H9 (cell line): ENCODE measurements at regions not wholly inside any gene's neighbourhood (a gene's known extent, or its start where the extent isn't known, plus 50 kb on each side); places are given as distances from the start of the nearest gene placed in this dataset.

ENCODE experiments used
- DNase-seq: peaks from one replicate; pipeline ENCODE4 v3.0.0-alpha.2; 2017
- H2AFZ ChIP-seq: one replicate; pipeline ENCODE4 v1.6.1; 2013; ENCODE audit warnings: mild to moderate bottlenecking, low read length, control low read depth, moderate library complexity
- H2AK5ac ChIP-seq: 2 replicates; pipeline ENCODE4 v1.6.1; 2013; ENCODE audit warnings: low read length, control low read depth, mixed read lengths; ENCODE audit not compliant: insufficient read length
- H2BK120ac ChIP-seq: one replicate; pipeline ENCODE4 v1.6.1; 2013; ENCODE audit warnings: low read depth, mild to moderate bottlenecking, low read length, control low read depth, inconsistent platforms; ENCODE audit not compliant: poor library complexity, severe bottlenecking
- H2BK12ac ChIP-seq: 2 replicates; pipeline ENCODE4 v1.6.1; 2013; ENCODE audit warnings: low read length, control low read depth, mixed read lengths, low read depth; ENCODE audit not compliant: insufficient read length
- H2BK15ac ChIP-seq: 2 replicates; pipeline ENCODE4 v1.6.1; 2013; ENCODE audit warnings: low read depth, low read length, control low read depth
- H2BK20ac ChIP-seq: one replicate; pipeline ENCODE4 v1.6.1; 2013; ENCODE audit warnings: low read depth, mild to moderate bottlenecking, low read length, control low read depth, inconsistent platforms; ENCODE audit not compliant: poor library complexity, severe bottlenecking
- H2BK5ac ChIP-seq: 2 replicates; pipeline ENCODE4 v1.6.1; 2013; ENCODE audit warnings: low read length, control low read depth, mixed read lengths; ENCODE audit not compliant: insufficient read length
- H3K14ac ChIP-seq: 2 replicates; pipeline ENCODE4 v1.6.1; 2013; ENCODE audit warnings: low read length, control low read depth; ENCODE audit not compliant: insufficient read depth
- H3K18ac ChIP-seq: 2 replicates; pipeline ENCODE4 v1.6.1; 2013; ENCODE audit warnings: low read depth, mild to moderate bottlenecking, mixed read lengths, low read length, control low read depth; ENCODE audit not compliant: insufficient read length
- H3K23ac ChIP-seq: 2 replicates; pipeline ENCODE4 v1.6.1; 2013; ENCODE audit warnings: low read length, control low read depth, mixed read lengths, low read depth; ENCODE audit not compliant: insufficient read length
- H3K23me2 ChIP-seq: 2 replicates; pipeline ENCODE4 v1.6.1; 2013; ENCODE audit warnings: low read depth, mild to moderate bottlenecking, mixed read lengths, low read length, control low read depth; ENCODE audit not compliant: insufficient read length, poor library complexity, severe bottlenecking
- H3K27ac ChIP-seq: 2 replicates; pipeline ENCODE4 v1.5.1; 2013; ENCODE audit warnings: low read length, control low read depth, mixed read lengths, low read depth; ENCODE audit not compliant: insufficient read length
- H3K27me3 ChIP-seq: 2 replicates; pipeline ENCODE4 v1.6.1; 2013; ENCODE audit warnings: low read length, control low read depth, inconsistent platforms; ENCODE audit not compliant: insufficient read depth
- H3K4ac ChIP-seq: 2 replicates; pipeline ENCODE4 v1.6.1; 2013; ENCODE audit warnings: low read depth, mild to moderate bottlenecking, control low read depth, inconsistent platforms, low read length, moderate library complexity
- H3K4me1 ChIP-seq: 2 replicates; pipeline ENCODE4 v1.6.1; 2013; ENCODE audit warnings: low read length, control low read depth, inconsistent platforms; ENCODE audit not compliant: insufficient read depth
- H3K4me2 ChIP-seq: 2 replicates; pipeline ENCODE4 v1.6.1; 2013; ENCODE audit warnings: low read length, control low read depth, mixed read lengths; ENCODE audit not compliant: insufficient read length, insufficient read depth
- H3K56ac ChIP-seq: 2 replicates; pipeline ENCODE4 v1.6.1; 2013; ENCODE audit warnings: low read depth, mild to moderate bottlenecking, mixed read lengths, low read length, control low read depth; ENCODE audit not compliant: insufficient read length
- H3K79me1 ChIP-seq: 2 replicates; pipeline ENCODE4 v1.6.1; 2013; ENCODE audit warnings: low read depth, mild to moderate bottlenecking, moderate library complexity, low read length, control low read depth, inconsistent platforms; ENCODE audit not compliant: insufficient read depth, poor library complexity, severe bottlenecking
- H3K79me2 ChIP-seq: 2 replicates; pipeline ENCODE4 v1.6.1; 2013; ENCODE audit warnings: low read length, control low read depth, inconsistent platforms; ENCODE audit not compliant: insufficient read depth
- H3K9ac ChIP-seq: 2 replicates; pipeline ENCODE4 v1.6.1; 2013; ENCODE audit warnings: low read length, control low read depth, mixed read lengths; ENCODE audit not compliant: insufficient read length; ENCODE audit errors: extremely low read depth
- H3K9me3 ChIP-seq: one replicate; pipeline ENCODE4 v1.6.1; 2013; ENCODE audit warnings: low read depth, low read length, inconsistent platforms; ENCODE audit not compliant: control insufficient read depth
- H3T11ph ChIP-seq: one replicate; pipeline ENCODE4 v1.6.1; 2013; ENCODE audit warnings: mild to moderate bottlenecking, low read length, control low read depth, inconsistent platforms
- H4K20me1 ChIP-seq: one replicate; pipeline ENCODE4 v1.6.1; 2013; ENCODE audit not compliant: control insufficient read depth, insufficient read length, insufficient read depth
- H4K5ac ChIP-seq: 2 replicates; pipeline ENCODE4 v1.6.1; 2013; ENCODE audit warnings: low read depth, mild to moderate bottlenecking, mixed read lengths, low read length, control low read depth; ENCODE audit not compliant: insufficient read length
- H4K8ac ChIP-seq: replicated peaks from 2 replicates; pipeline ENCODE4 v1.6.1; 2013; ENCODE audit warnings: low read length, control low read depth, mixed read lengths, low read depth; ENCODE audit not compliant: insufficient read length
- H4K91ac ChIP-seq: 2 replicates; pipeline ENCODE4 v1.6.1; 2013; ENCODE audit warnings: low read depth, mild to moderate bottlenecking, moderate library complexity, mixed read lengths, low read length, control low read depth; ENCODE audit not compliant: insufficient read length
- H3K27ac Mint-ChIP-seq, 3 experiments: 2 replicates in 2 of 3; 3 replicates in 1 of 3; pipeline ENCODE4 v1.8.0; 2020 to 2021; ENCODE audit warnings: mixed read lengths in 3 of 3, mild to moderate bottlenecking in 1 of 3, moderate library complexity in 1 of 3
- H3K27me3 Mint-ChIP-seq: 2 replicates; pipeline ENCODE4 v1.8.0; 2021; ENCODE audit warnings: low read depth, mild to moderate bottlenecking, moderate library complexity, mixed read lengths
- H3K36me3 Mint-ChIP-seq, 3 experiments: 2 replicates in 2 of 3; 3 replicates in 1 of 3; pipeline ENCODE4 v1.8.0; 2020 to 2021; ENCODE audit warnings: low read depth in 3 of 3, mixed read lengths in 3 of 3; ENCODE audit not compliant: insufficient read depth in 1 of 3
- H3K4me1 Mint-ChIP-seq, 2 experiments: 2 replicates each; pipeline ENCODE4 v1.8.0; 2020; ENCODE audit warnings: mixed read lengths in 2 of 2
- H3K4me3 Mint-ChIP-seq, 2 experiments: 2 replicates in 1 of 2; 3 replicates in 1 of 2; pipeline ENCODE4 v1.8.0; 2020 to 2021; ENCODE audit warnings: mild to moderate bottlenecking in 2 of 2, mixed read lengths in 2 of 2, moderate library complexity in 1 of 2
- H3K9me3 Mint-ChIP-seq, 2 experiments: 2 replicates in 1 of 2; 3 replicates in 1 of 2; pipeline ENCODE4 v1.8.0; 2020; ENCODE audit warnings: mild to moderate bottlenecking in 2 of 2, mixed read lengths in 2 of 2, moderate library complexity in 1 of 2
- WGBS: extraction: QIAGEN DNeasy Blood & Tissue Kit; methylation state at CpG from one replicate; pipeline ENCODE4 v1.1.7; 2013; ENCODE audit warnings: missing lambda C conversion rate, low lambda C conversion rate, mixed read lengths; ENCODE audit not compliant: insufficient read length; ENCODE audit errors: extremely low coverage; 5-methylcytosine and 5-hydroxymethylcytosine counted together
- TF ChIP-seq, protein P1 (sequence below): fragments of 200-600 bp; sonication (generic); conservative IDR thresholded peaks from 3 replicates; pipeline ENCODE4 v1.8.0; 2021; ENCODE audit warnings: antibody characterized with exemption, mild to moderate bottlenecking

DNA sequence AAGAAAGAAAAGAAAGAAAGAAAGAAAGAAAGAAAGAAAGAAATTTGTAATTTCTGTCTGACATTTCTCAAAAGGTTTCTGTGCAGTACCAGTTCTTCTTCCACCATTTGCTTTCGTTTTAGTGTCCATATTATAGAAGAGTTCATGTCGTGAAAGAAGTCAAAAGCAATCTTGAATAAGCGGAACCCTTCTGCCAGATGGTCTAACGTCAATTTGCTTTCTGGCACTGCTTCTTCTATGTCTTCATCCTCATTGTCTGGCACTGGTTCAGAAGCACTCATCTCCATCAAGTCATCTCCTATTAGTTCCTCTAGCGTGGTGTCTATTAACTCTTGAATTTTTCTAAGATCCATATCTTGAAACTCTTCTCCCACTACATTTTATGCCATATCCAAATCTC lies 170.0 kb upstream of the KCTD3 start:
- peaks cover 0 to 5% (median 0%) of the 10 kb centered on the region in 3 experiments; a peak in 1 of 7 replicates for H3K36me3 Mint-ChIP-seq
- Histone ChIP-seq H2BK20ac (no peak overlapping the region), H3K23ac (no peak overlapping the region), H3T11ph (no peak overlapping the region), H3K9ac (no peak overlapping the region), H4K20me1 (no peaks in the 10 kb centered on the region), H2BK5ac (no peak overlapping the region), H3K56ac (no peak overlapping the region), H2BK120ac (no peak overlapping the region), H2AK5ac (no peak overlapping the region), H3K4me2 (no peak overlapping the region), H3K27ac (no peak overlapping the region), H3K23me2 (no peaks in the 10 kb centered on the region), H4K8ac (no peak overlapping the region), H3K27me3 (no peaks in the 10 kb centered on the region; the same call in 1 of the 2 replicates), H4K5ac (no peak overlapping the region), H3K9me3 (no peaks in the 10 kb centered on the region), H3K4ac (no peak overlapping the region), H3K79me1 (no peaks in the 10 kb centered on the region), H3K14ac (no peak overlapping the region), H2AFZ (no peak overlapping the region), H4K91ac (no peak overlapping the region), H3K4me1 (no peaks in the 10 kb centered on the region), H3K18ac (no peak overlapping the region), H2BK12ac (no peak overlapping the region), H2BK15ac (no peak overlapping the region), H3K79me2 (no peaks in the 10 kb centered on the region)
- TF ChIP-seq, protein P1, sequence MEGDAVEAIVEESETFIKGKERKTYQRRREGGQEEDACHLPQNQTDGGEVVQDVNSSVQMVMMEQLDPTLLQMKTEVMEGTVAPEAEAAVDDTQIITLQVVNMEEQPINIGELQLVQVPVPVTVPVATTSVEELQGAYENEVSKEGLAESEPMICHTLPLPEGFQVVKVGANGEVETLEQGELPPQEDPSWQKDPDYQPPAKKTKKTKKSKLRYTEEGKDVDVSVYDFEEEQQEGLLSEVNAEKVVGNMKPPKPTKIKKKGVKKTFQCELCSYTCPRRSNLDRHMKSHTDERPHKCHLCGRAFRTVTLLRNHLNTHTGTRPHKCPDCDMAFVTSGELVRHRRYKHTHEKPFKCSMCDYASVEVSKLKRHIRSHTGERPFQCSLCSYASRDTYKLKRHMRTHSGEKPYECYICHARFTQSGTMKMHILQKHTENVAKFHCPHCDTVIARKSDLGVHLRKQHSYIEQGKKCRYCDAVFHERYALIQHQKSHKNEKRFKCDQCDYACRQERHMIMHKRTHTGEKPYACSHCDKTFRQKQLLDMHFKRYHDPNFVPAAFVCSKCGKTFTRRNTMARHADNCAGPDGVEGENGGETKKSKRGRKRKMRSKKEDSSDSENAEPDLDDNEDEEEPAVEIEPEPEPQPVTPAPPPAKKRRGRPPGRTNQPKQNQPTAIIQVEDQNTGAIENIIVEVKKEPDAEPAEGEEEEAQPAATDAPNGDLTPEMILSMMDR = no peak
- H3K27ac Mint-ChIP-seq = no peak overlapping the region
- H3K4me3 Mint-ChIP-seq = no peak overlapping the region
- no peak for DNase-seq
- WGBS = no CpG with 5 or more reads among the region's 5 CpGs
- peaks cover 0 to 5% of the 10 kb centered on the region in 2 experiments; a peak in 1 of 4 replicates for H3K4me1 Mint-ChIP-seq
- H3K27me3 Mint-ChIP-seq = peaks cover 3% of the 10 kb centered on the region; the same call in 1 of the 2 replicates
- H3K9me3 Mint-ChIP-seq = peaks cover 0 to 4% of the 10 kb centered on the region in 2 experiments; a peak in 3 of 5 replicates
